ENCODE measurements at regions not wholly inside any gene's neighbourhood (a gene's known extent, or its start where the extent isn't known, plus 50 kb on each side); places are given as distances from the start of the nearest gene placed in this dataset.

- Histone ChIP-seq H3K27ac (ENCODE audit: low read depth, low read length) (no peak overlapping the region), H3K9me2 (replicated peaks; ENCODE audit: insufficient read depth, low read length) (no peaks in the 10 kb centered on the region), H3K9ac (ENCODE audit: low read length) (no peak overlapping the region), H3K27me3 (ENCODE audit: low read length) (no peaks in the 10 kb centered on the region), H3K4me2 (ENCODE audit: low read depth, low read length, poor library complexity, severe bottlenecking) (no peak overlapping the region), H3F3A (ENCODE audit: insufficient read depth) (no peaks in the 10 kb centered on the region), H3K9me3 (ENCODE audit: insufficient read depth, low read length) (no peaks in the 10 kb centered on the region), H2AFZ (ENCODE audit: low read depth, low read length, severe bottlenecking) (no peak overlapping the region), H3K4me3 (ENCODE audit: insufficient read depth, low read length, poor library complexity, severe bottlenecking) (no peak overlapping the region), H4K20me1 (ENCODE audit: low read depth, low read length) (no peaks in the 10 kb centered on the region), H3K36me3 (ENCODE audit: low read length) (no peaks in the 10 kb centered on the region), H3K79me2 (ENCODE audit: insufficient read depth, low read length) (no peaks in the 10 kb centered on the region)
- TF ChIP-seq EZH2phosphoT487 (conservative IDR thresholded peaks at IDR 0.05; ENCODE audit: low read length), result no peak
- TF ChIP-seq CTCF (IDR thresholded peaks at IDR 0.05; ENCODE audit: insufficient read depth, low read length, poor library complexity, severe bottlenecking), result no peak
These were observed 229.0 kb upstream of the PAPPA start for GRCh38 chr9:115924669-115924987.

GRCh38 chr9:115925424-115925823, 228.2 kb upstream of the PAPPA start:
- Histone ChIP-seq H3K79me2 (ENCODE audit: insufficient read depth, low read length) (no peaks in the 10 kb centered on the region), H3K9me3 (ENCODE audit: insufficient read depth, low read length) (no peaks in the 10 kb centered on the region), H3F3A (ENCODE audit: insufficient read depth) (no peaks in the 10 kb centered on the region), H3K27me3 (ENCODE audit: low read length) (no peaks in the 10 kb centered on the region), H3K9ac (ENCODE audit: low read length) (no peak overlapping the region), H3K9me2 (replicated peaks; ENCODE audit: insufficient read depth, low read length) (no peaks in the 10 kb centered on the region), H2AFZ (ENCODE audit: low read depth, low read length, severe bottlenecking) (no peak overlapping the region), H4K20me1 (ENCODE audit: low read depth, low read length) (no peaks in the 10 kb centered on the region), H3K4me3 (ENCODE audit: insufficient read depth, low read length, poor library complexity, severe bottlenecking) (no peak overlapping the region), H3K36me3 (ENCODE audit: low read length) (no peaks in the 10 kb centered on the region), H3K27ac (ENCODE audit: low read depth, low read length) (no peak overlapping the region), H3K4me2 (ENCODE audit: low read depth, low read length, poor library complexity, severe bottlenecking) (no peak overlapping the region)
- TF ChIP-seq CTCF (IDR thresholded peaks at IDR 0.05; ENCODE audit: insufficient read depth, low read length, poor library complexity, severe bottlenecking) (no peak), EZH2phosphoT487 (conservative IDR thresholded peaks at IDR 0.05; ENCODE audit: low read length) (no peak)

- Histone ChIP-seq H2AFZ (ENCODE audit: low read depth, low read length, severe bottlenecking) (no peak overlapping the region), H3K4me3 (ENCODE audit: insufficient read depth, low read length, poor library complexity, severe bottlenecking) (no peak overlapping the region), H3K79me2 (ENCODE audit: insufficient read depth, low read length) (no peaks in the 10 kb centered on the region), H3K9me3 (ENCODE audit: insufficient read depth, low read length) (no peaks in the 10 kb centered on the region), H3K27ac (ENCODE audit: low read depth, low read length) (no peak overlapping the region), H3F3A (ENCODE audit: insufficient read depth) (no peaks in the 10 kb centered on the region), H3K36me3 (ENCODE audit: low read length) (no peaks in the 10 kb centered on the region), H3K27me3 (ENCODE audit: low read length) (no peaks in the 10 kb centered on the region), H3K9me2 (replicated peaks; ENCODE audit: insufficient read depth, low read length) (no peaks in the 10 kb centered on the region), H3K4me2 (ENCODE audit: low read depth, low read length, poor library complexity, severe bottlenecking) (no peak overlapping the region), H3K9ac (ENCODE audit: low read length) (no peak overlapping the region), H4K20me1 (ENCODE audit: low read depth, low read length) (no peaks in the 10 kb centered on the region)
- no peak for TF ChIP-seq CTCF (IDR thresholded peaks at IDR 0.05; ENCODE audit: insufficient read depth, low read length, poor library complexity, severe bottlenecking)
- TF ChIP-seq EZH2phosphoT487 (conservative IDR thresholded peaks at IDR 0.05; ENCODE audit: low read length), result no peak
These were observed 223.1 kb upstream of the PAPPA start for GRCh38 chr9:115930472-115930871.

DNA sequence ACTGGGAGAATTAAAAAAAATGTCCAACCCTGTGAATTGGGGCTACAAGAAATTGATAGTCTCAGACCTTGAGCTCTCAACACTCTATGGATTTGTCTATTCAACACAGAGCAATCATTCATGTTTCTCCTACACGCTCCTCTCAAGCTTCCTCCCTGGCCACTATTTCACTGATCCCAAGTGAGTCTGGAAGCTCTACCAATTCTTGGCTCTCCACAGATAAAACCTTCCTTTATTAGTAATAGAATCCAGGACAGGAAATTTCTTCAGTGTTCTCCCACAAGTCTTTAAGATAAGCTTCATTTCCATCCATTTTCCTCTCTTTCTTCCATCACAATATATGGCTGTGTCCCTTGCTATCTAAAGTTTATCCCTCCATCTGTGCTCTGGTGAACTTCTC, 215.1 kb upstream of the PAPPA start:
- H4K20me1 ChIP-seq (ENCODE audit: low read depth, low read length), result no peaks in the 10 kb centered on the region
- H3K27ac ChIP-seq (ENCODE audit: low read depth, low read length), result no peak overlapping the region
- H3K9me3 ChIP-seq (ENCODE audit: insufficient read depth, low read length), result no peaks in the 10 kb centered on the region
- TF ChIP-seq EZH2phosphoT487 (conservative IDR thresholded peaks at IDR 0.05; ENCODE audit: low read length), result no peak
- no peak for TF ChIP-seq CTCF (IDR thresholded peaks at IDR 0.05; ENCODE audit: insufficient read depth, low read length, poor library complexity, severe bottlenecking)
- no peaks in the 10 kb centered on the region for H3K9me2 ChIP-seq (replicated peaks; ENCODE audit: insufficient read depth, low read length)
- no peak overlapping the region for H3K4me2 ChIP-seq (ENCODE audit: low read depth, low read length, poor library complexity, severe bottlenecking)
- H3K9ac ChIP-seq (ENCODE audit: low read length), result no peak overlapping the region
- H2AFZ ChIP-seq (ENCODE audit: low read depth, low read length, severe bottlenecking), result no peak overlapping the region
- H3F3A ChIP-seq (ENCODE audit: insufficient read depth), result no peaks in the 10 kb centered on the region
- no peaks in the 10 kb centered on the region for H3K27me3 ChIP-seq (ENCODE audit: low read length)
- H3K36me3 ChIP-seq (ENCODE audit: low read length), result no peaks in the 10 kb centered on the region; the same call in 1 of the 2 replicates
- no peak overlapping the region for H3K4me3 ChIP-seq (ENCODE audit: insufficient read depth, low read length, poor library complexity, severe bottlenecking)
- H3K79me2 ChIP-seq (ENCODE audit: insufficient read depth, low read length), result no peaks in the 10 kb centered on the region
